ENCODE measurements at regions not wholly inside any gene's neighbourhood (a gene's known extent, or its start where the extent isn't known, plus 50 kb on each side); places are given as distances from the start of the nearest gene placed in this dataset.
"Not testable (repeated sequence)": the region's sequence is repeated elsewhere in the genome, so short reads cannot be mapped to it uniquely, and the experiment has no call there.

- FAIRE-seq, result no peak
Observed at GRCh38 chr10:9825491-9826018, 1192.1 kb upstream of the CELF2 start.

GRCh38 chr10:9828110-9828509 is 1189.6 kb upstream of the CELF2 start:
- FAIRE-seq, result peak; percentile 72

- no peak for FAIRE-seq
Observed at GRCh38 chr10:9833942-9834341, 1183.7 kb upstream of the CELF2 start.

GRCh38 chr10:9834434-9834833 is 1183.2 kb upstream of the CELF2 start:
- FAIRE-seq, result peak; percentile 77

GRCh38 chr10:9845075-9845474 is 1172.6 kb upstream of the CELF2 start:
- peak; percentile 51 for FAIRE-seq

GRCh38 chr10:9848278-9848677 is 1169.4 kb upstream of the CELF2 start:
- no peak for FAIRE-seq

GRCh38 chr10:9848981-9849380 is 1168.7 kb upstream of the CELF2 start:
- no peak for FAIRE-seq

- FAIRE-seq, result no peak
Observed at GRCh38 chr10:9850415-9850814, 1167.3 kb upstream of the CELF2 start.

GRCh38 chr10:9851808-9852207 is 1165.9 kb upstream of the CELF2 start:
- no peak for FAIRE-seq

- FAIRE-seq, result peak; percentile 90
Observed at GRCh38 chr10:9853405-9854355, 1164.0 kb upstream of the CELF2 start.

- not testable (repeated sequence) for FAIRE-seq
Observed at GRCh38 chr10:9855451-9855850, 1162.2 kb upstream of the CELF2 start.

GRCh38 chr10:9858816-9859215 is 1158.9 kb upstream of the CELF2 start:
- no peak for FAIRE-seq

GRCh38 chr10:9860045-9860444 is 1157.6 kb upstream of the CELF2 start:
- FAIRE-seq, result no peak

GRCh38 chr10:9863559-9864121 is 1154.0 kb upstream of the CELF2 start:
- no peak for FAIRE-seq

- no peak for FAIRE-seq
Observed at GRCh38 chr10:9868499-9868898, 1149.2 kb upstream of the CELF2 start.

- no peak for FAIRE-seq
Observed at GRCh38 chr10:9869205-9869604, 1148.5 kb upstream of the CELF2 start.

GRCh38 chr10:9869606-9870176 is 1148.0 kb upstream of the CELF2 start:
- FAIRE-seq, result no peak

- FAIRE-seq, result no peak
Observed at GRCh38 chr10:9875353-9875752, 1142.3 kb upstream of the CELF2 start.

GRCh38 chr10:9877978-9878377 is 1139.7 kb upstream of the CELF2 start:
- no peak for FAIRE-seq

GRCh38 chr10:9878383-9878782 is 1139.3 kb upstream of the CELF2 start:
- no peak for FAIRE-seq

GRCh38 chr10:9885761-9886160 is 1131.9 kb upstream of the CELF2 start:
- FAIRE-seq, result no peak

GRCh38 chr10:9886772-9887171 is 1130.9 kb upstream of the CELF2 start:
- no peak for FAIRE-seq

- no peak for FAIRE-seq
Observed at GRCh38 chr10:9895453-9895852, 1122.2 kb upstream of the CELF2 start.

GRCh38 chr10:9895981-9896380 is 1121.7 kb upstream of the CELF2 start:
- no peak for FAIRE-seq
